ENCODE measurements at regions not wholly inside any gene's neighbourhood (a gene's known extent, or its start where the extent isn't known, plus 50 kb on each side); places are given as distances from the start of the nearest gene placed in this dataset.

DNA sequence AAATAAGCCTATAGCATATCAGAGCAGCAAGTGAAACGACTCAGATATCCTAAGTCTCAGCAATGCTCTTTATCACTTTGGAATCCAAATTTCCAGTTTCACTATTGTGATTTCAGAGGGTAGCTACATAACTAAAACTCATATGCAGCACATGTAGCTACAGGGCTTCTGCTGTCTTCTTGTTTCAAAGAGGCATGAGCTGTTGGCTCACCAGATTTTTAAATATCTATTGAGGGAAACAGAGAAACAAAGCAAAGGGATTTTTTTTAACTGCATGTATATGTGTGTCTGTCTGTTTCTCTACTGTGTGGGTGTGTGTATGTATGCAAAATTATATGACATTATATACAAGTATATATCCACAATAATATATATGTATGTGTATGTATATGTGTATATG lies 258.4 kb downstream of the HDGFL1 start:
- no peak for TF ChIP-seq GATA3 (IDR thresholded peaks at IDR 0.05; ENCODE audit: low read depth, low read length)
- no peak for TF ChIP-seq GATA2 (IDR thresholded peaks at IDR 0.05; ENCODE audit: low read depth, low read length)

GRCh38 chr6:22828179-22829062 lies 259.1 kb downstream of the HDGFL1 start:
- TF ChIP-seq GATA2 (IDR thresholded peaks at IDR 0.05; ENCODE audit: low read depth, low read length) (peak; percentile 68), GATA3 (IDR thresholded peaks at IDR 0.05; ENCODE audit: low read depth, low read length) (no peak)

GRCh38 chr6:22829070-22829469 lies 259.7 kb downstream of the HDGFL1 start:
- TF ChIP-seq GATA3 (IDR thresholded peaks at IDR 0.05; ENCODE audit: low read depth, low read length) (no peak), GATA2 (IDR thresholded peaks at IDR 0.05; ENCODE audit: low read depth, low read length) (no peak)

- TF ChIP-seq GATA2 (IDR thresholded peaks at IDR 0.05; ENCODE audit: low read depth, low read length) = no peak
- TF ChIP-seq GATA3 (IDR thresholded peaks at IDR 0.05; ENCODE audit: low read depth, low read length) = no peak
These were observed 261.1 kb downstream of the HDGFL1 start for GRCh38 chr6:22830463-22830862.

DNA sequence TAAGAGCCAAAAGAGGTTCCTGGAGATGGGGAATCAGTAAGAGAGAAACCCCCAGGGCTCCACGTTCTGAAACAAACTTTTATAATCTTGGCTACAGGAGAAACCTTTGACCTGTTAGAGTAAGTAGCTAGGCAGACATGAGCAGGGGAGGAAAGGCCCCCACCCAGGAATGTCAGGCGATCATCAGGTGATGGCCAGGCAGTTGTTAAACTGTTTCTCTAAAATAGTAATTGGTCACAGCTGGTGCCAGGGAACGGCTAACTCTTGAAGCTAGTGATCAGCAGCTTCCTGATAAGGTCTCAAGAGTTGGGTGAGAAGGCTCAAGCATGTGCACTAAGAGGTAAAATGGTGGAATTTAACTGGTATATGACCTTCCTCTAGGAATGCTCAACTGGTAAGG lies 263.8 kb downstream of the HDGFL1 start:
- no peak for TF ChIP-seq GATA3 (IDR thresholded peaks at IDR 0.05; ENCODE audit: low read depth, low read length)
- TF ChIP-seq GATA2 (IDR thresholded peaks at IDR 0.05; ENCODE audit: low read depth, low read length) = no peak

DNA sequence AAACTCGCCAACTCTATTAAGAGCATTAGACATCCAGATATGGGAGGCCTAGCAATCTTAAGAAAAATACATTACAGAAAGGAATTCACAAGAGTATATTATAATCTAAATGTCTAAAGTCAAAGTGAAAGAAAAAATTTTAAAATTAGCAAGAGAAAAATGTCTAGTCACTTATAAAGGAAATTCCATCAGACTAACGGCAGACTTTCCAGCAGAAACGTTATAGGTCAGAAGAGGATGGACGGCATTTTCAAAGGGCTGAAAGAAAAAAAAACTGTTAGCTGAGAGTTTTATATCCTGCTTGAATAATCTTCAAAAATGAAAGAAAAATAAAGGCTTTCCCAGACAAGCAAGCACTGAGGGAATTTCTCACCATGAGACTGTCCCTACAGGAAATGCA lies 269.0 kb downstream of the HDGFL1 start:
- TF ChIP-seq GATA2 (IDR thresholded peaks at IDR 0.05; ENCODE audit: low read depth, low read length) (no peak), GATA3 (IDR thresholded peaks at IDR 0.05; ENCODE audit: low read depth, low read length) (no peak)

DNA sequence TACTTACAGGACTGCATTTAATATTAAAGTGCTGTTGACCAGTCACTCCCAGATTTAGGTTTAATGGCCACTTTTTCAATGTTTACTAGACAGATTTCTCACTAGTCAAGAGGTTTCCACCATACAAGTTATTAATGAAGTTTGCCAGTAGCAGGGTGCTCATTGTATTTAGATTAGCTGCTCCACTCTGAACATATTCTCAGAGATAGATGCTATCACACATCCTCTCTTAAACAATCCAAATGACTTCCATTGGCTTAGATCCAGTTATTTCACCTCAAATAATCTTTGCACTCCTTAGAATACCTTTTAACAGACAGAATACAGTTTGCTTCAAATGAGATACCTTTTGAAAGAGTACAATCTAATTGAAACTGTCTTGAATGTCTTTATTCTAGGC lies 276.1 kb downstream of the HDGFL1 start:
- TF ChIP-seq GATA3 (IDR thresholded peaks at IDR 0.05; ENCODE audit: low read depth, low read length) (peak; percentile 31; the same call in 1 of the 2 replicates), GATA2 (IDR thresholded peaks at IDR 0.05; ENCODE audit: low read depth, low read length) (no peak)

DNA sequence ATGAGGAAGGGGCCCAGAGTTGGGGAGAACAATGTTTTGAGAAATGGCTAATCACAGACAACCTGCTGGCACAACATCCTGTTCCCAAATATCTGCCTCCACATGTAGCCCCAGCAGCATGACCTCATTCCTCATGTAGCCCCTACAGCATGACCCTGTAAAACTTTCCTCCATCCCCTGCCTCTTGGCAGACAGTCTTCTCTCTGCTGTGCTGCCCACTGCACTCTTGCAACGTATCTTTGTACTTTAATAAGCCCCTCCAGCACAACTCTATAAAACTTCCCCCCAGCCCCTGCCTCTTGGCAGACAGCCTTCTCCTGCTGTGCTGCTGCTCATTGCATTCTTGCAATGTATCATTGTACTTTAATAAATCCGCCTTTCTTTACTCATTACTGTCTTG lies 278.8 kb downstream of the HDGFL1 start:
- TF ChIP-seq GATA3 (IDR thresholded peaks at IDR 0.05; ENCODE audit: low read depth, low read length) (no peak), GATA2 (IDR thresholded peaks at IDR 0.05; ENCODE audit: low read depth, low read length) (no peak)

DNA sequence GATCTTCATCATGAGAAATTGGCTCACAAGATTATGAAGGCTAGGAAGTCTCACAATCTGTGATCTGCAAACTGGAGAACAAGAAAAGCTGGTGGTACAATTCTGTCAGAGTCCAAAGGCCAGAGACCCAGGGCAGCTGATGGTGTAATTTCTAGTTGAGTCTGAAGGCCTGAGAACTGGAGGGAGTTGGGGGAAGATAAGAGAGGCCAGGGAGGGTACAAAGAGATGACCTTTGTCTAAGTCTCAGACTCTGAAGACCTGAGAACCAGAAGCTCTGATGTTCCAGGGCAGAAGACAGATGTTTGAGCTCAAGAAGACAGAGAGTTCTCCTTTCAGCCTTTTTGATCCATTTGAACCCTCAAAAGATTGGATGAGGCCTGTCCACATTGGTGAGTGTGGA lies 280.6 kb downstream of the HDGFL1 start:
- TF ChIP-seq GATA3 (IDR thresholded peaks at IDR 0.05; ENCODE audit: low read depth, low read length) (no peak), GATA2 (IDR thresholded peaks at IDR 0.05; ENCODE audit: low read depth, low read length) (no peak)

GRCh38 chr6:22852101-22852500 lies 282.7 kb downstream of the HDGFL1 start:
- TF ChIP-seq GATA3 (IDR thresholded peaks at IDR 0.05; ENCODE audit: low read depth, low read length) (no peak), GATA2 (IDR thresholded peaks at IDR 0.05; ENCODE audit: low read depth, low read length) (no peak)

GRCh38 chr6:22873513-22874136 lies 304.3 kb downstream of the HDGFL1 start:
- TF ChIP-seq GATA2 (IDR thresholded peaks at IDR 0.05; ENCODE audit: low read depth, low read length) (no peak), GATA3 (IDR thresholded peaks at IDR 0.05; ENCODE audit: low read depth, low read length) (no peak)

DNA sequence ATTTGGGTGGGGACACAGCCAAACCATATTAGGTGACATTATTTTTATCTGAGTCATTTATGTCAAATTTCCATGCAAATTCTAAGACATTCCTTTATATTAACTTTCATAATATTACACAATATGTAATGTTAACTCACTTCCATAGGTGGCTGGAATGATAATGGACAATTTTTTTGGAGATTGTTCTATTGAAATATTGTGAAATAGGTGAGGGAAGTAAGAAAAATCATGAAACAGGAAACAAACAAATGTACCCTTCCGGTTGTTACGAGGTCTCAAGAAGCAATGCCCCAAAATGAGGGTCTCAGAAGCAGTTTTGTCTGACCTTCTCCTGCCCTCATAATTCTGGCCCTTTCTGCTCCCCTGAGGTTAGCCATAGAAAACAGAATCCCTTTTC lies 306.5 kb downstream of the HDGFL1 start:
- TF ChIP-seq GATA2 (IDR thresholded peaks at IDR 0.05; ENCODE audit: low read depth, low read length) (no peak), GATA3 (IDR thresholded peaks at IDR 0.05; ENCODE audit: low read depth, low read length) (no peak)

- no peak for TF ChIP-seq GATA3 (IDR thresholded peaks at IDR 0.05; ENCODE audit: low read depth, low read length)
- no peak for TF ChIP-seq GATA2 (IDR thresholded peaks at IDR 0.05; ENCODE audit: low read depth, low read length)
These were observed 308.9 kb downstream of the HDGFL1 start for GRCh38 chr6:22878324-22878701.

DNA sequence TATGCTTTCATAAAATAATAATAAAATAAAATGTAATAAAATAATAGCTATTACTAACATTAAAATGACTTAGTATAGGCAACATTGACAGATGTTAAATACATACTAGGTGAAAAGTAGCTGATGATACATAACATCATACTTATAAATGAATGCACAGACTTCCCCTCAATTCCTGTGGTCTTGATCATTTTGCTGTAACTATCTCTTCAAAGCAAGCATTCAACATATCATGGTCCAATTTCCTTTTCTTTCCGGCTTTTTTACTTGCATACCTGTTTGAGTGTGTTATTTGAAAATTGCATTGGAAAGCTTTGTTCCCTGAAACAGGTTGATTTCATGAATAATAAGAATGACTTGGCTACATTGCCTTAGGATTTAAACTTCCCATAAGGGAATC lies 309.3 kb downstream of the HDGFL1 start:
- TF ChIP-seq GATA3 (IDR thresholded peaks at IDR 0.05; ENCODE audit: low read depth, low read length) (no peak), GATA2 (IDR thresholded peaks at IDR 0.05; ENCODE audit: low read depth, low read length) (no peak)
